H9 (cell line): ENCODE measurements at regions not wholly inside any gene's neighbourhood (a gene's known extent, or its start where the extent isn't known, plus 50 kb on each side); places are given as distances from the start of the nearest gene placed in this dataset.

Source experiments
- DNase-seq: peaks from one replicate; pipeline ENCODE4 v3.0.0-alpha.2; 2017
- H2AFZ ChIP-seq: one replicate; pipeline ENCODE4 v1.6.1; 2013; ENCODE audit warnings: mild to moderate bottlenecking, low read length, control low read depth, moderate library complexity
- H2AK5ac ChIP-seq: 2 replicates; pipeline ENCODE4 v1.6.1; 2013; ENCODE audit warnings: low read length, control low read depth, mixed read lengths; ENCODE audit not compliant: insufficient read length
- H2BK120ac ChIP-seq: one replicate; pipeline ENCODE4 v1.6.1; 2013; ENCODE audit warnings: low read depth, mild to moderate bottlenecking, low read length, control low read depth, inconsistent platforms; ENCODE audit not compliant: poor library complexity, severe bottlenecking
- H2BK12ac ChIP-seq: 2 replicates; pipeline ENCODE4 v1.6.1; 2013; ENCODE audit warnings: low read length, control low read depth, mixed read lengths, low read depth; ENCODE audit not compliant: insufficient read length
- H2BK15ac ChIP-seq: 2 replicates; pipeline ENCODE4 v1.6.1; 2013; ENCODE audit warnings: low read depth, low read length, control low read depth
- H2BK20ac ChIP-seq: one replicate; pipeline ENCODE4 v1.6.1; 2013; ENCODE audit warnings: low read depth, mild to moderate bottlenecking, low read length, control low read depth, inconsistent platforms; ENCODE audit not compliant: poor library complexity, severe bottlenecking
- H2BK5ac ChIP-seq: 2 replicates; pipeline ENCODE4 v1.6.1; 2013; ENCODE audit warnings: low read length, control low read depth, mixed read lengths; ENCODE audit not compliant: insufficient read length
- H3K14ac ChIP-seq: 2 replicates; pipeline ENCODE4 v1.6.1; 2013; ENCODE audit warnings: low read length, control low read depth; ENCODE audit not compliant: insufficient read depth
- H3K18ac ChIP-seq: 2 replicates; pipeline ENCODE4 v1.6.1; 2013; ENCODE audit warnings: low read depth, mild to moderate bottlenecking, mixed read lengths, low read length, control low read depth; ENCODE audit not compliant: insufficient read length
- H3K23ac ChIP-seq: 2 replicates; pipeline ENCODE4 v1.6.1; 2013; ENCODE audit warnings: low read length, control low read depth, mixed read lengths, low read depth; ENCODE audit not compliant: insufficient read length
- H3K23me2 ChIP-seq: 2 replicates; pipeline ENCODE4 v1.6.1; 2013; ENCODE audit warnings: low read depth, mild to moderate bottlenecking, mixed read lengths, low read length, control low read depth; ENCODE audit not compliant: insufficient read length, poor library complexity, severe bottlenecking
- H3K27ac ChIP-seq: 2 replicates; pipeline ENCODE4 v1.5.1; 2013; ENCODE audit warnings: low read length, control low read depth, mixed read lengths, low read depth; ENCODE audit not compliant: insufficient read length
- H3K27me3 ChIP-seq: 2 replicates; pipeline ENCODE4 v1.6.1; 2013; ENCODE audit warnings: low read length, control low read depth, inconsistent platforms; ENCODE audit not compliant: insufficient read depth
- H3K4ac ChIP-seq: 2 replicates; pipeline ENCODE4 v1.6.1; 2013; ENCODE audit warnings: low read depth, mild to moderate bottlenecking, control low read depth, inconsistent platforms, low read length, moderate library complexity
- H3K4me1 ChIP-seq: 2 replicates; pipeline ENCODE4 v1.6.1; 2013; ENCODE audit warnings: low read length, control low read depth, inconsistent platforms; ENCODE audit not compliant: insufficient read depth
- H3K4me2 ChIP-seq: 2 replicates; pipeline ENCODE4 v1.6.1; 2013; ENCODE audit warnings: low read length, control low read depth, mixed read lengths; ENCODE audit not compliant: insufficient read length, insufficient read depth
- H3K56ac ChIP-seq: 2 replicates; pipeline ENCODE4 v1.6.1; 2013; ENCODE audit warnings: low read depth, mild to moderate bottlenecking, mixed read lengths, low read length, control low read depth; ENCODE audit not compliant: insufficient read length
- H3K79me1 ChIP-seq: 2 replicates; pipeline ENCODE4 v1.6.1; 2013; ENCODE audit warnings: low read depth, mild to moderate bottlenecking, moderate library complexity, low read length, control low read depth, inconsistent platforms; ENCODE audit not compliant: insufficient read depth, poor library complexity, severe bottlenecking
- H3K79me2 ChIP-seq: 2 replicates; pipeline ENCODE4 v1.6.1; 2013; ENCODE audit warnings: low read length, control low read depth, inconsistent platforms; ENCODE audit not compliant: insufficient read depth
- H3K9ac ChIP-seq: 2 replicates; pipeline ENCODE4 v1.6.1; 2013; ENCODE audit warnings: low read length, control low read depth, mixed read lengths; ENCODE audit not compliant: insufficient read length; ENCODE audit errors: extremely low read depth
- H3K9me3 ChIP-seq: one replicate; pipeline ENCODE4 v1.6.1; 2013; ENCODE audit warnings: low read depth, low read length, inconsistent platforms; ENCODE audit not compliant: control insufficient read depth
- H3T11ph ChIP-seq: one replicate; pipeline ENCODE4 v1.6.1; 2013; ENCODE audit warnings: mild to moderate bottlenecking, low read length, control low read depth, inconsistent platforms
- H4K20me1 ChIP-seq: one replicate; pipeline ENCODE4 v1.6.1; 2013; ENCODE audit not compliant: control insufficient read depth, insufficient read length, insufficient read depth
- H4K5ac ChIP-seq: 2 replicates; pipeline ENCODE4 v1.6.1; 2013; ENCODE audit warnings: low read depth, mild to moderate bottlenecking, mixed read lengths, low read length, control low read depth; ENCODE audit not compliant: insufficient read length
- H4K8ac ChIP-seq: replicated peaks from 2 replicates; pipeline ENCODE4 v1.6.1; 2013; ENCODE audit warnings: low read length, control low read depth, mixed read lengths, low read depth; ENCODE audit not compliant: insufficient read length
- H4K91ac ChIP-seq: 2 replicates; pipeline ENCODE4 v1.6.1; 2013; ENCODE audit warnings: low read depth, mild to moderate bottlenecking, moderate library complexity, mixed read lengths, low read length, control low read depth; ENCODE audit not compliant: insufficient read length
- H3K27ac Mint-ChIP-seq, 3 experiments: 2 replicates in 2 of 3; 3 replicates in 1 of 3; pipeline ENCODE4 v1.8.0; 2020 to 2021; ENCODE audit warnings: mixed read lengths in 3 of 3, mild to moderate bottlenecking in 1 of 3, moderate library complexity in 1 of 3
- H3K27me3 Mint-ChIP-seq: 2 replicates; pipeline ENCODE4 v1.8.0; 2021; ENCODE audit warnings: low read depth, mild to moderate bottlenecking, moderate library complexity, mixed read lengths
- H3K36me3 Mint-ChIP-seq, 3 experiments: 2 replicates in 2 of 3; 3 replicates in 1 of 3; pipeline ENCODE4 v1.8.0; 2020 to 2021; ENCODE audit warnings: low read depth in 3 of 3, mixed read lengths in 3 of 3; ENCODE audit not compliant: insufficient read depth in 1 of 3
- H3K4me1 Mint-ChIP-seq, 2 experiments: 2 replicates each; pipeline ENCODE4 v1.8.0; 2020; ENCODE audit warnings: mixed read lengths in 2 of 2
- H3K4me3 Mint-ChIP-seq, 2 experiments: 2 replicates in 1 of 2; 3 replicates in 1 of 2; pipeline ENCODE4 v1.8.0; 2020 to 2021; ENCODE audit warnings: mild to moderate bottlenecking in 2 of 2, mixed read lengths in 2 of 2, moderate library complexity in 1 of 2
- H3K9me3 Mint-ChIP-seq, 2 experiments: 2 replicates in 1 of 2; 3 replicates in 1 of 2; pipeline ENCODE4 v1.8.0; 2020; ENCODE audit warnings: mild to moderate bottlenecking in 2 of 2, mixed read lengths in 2 of 2, moderate library complexity in 1 of 2
- CTCF ChIP-seq: fragments of 200-600 bp; sonication (generic); conservative IDR thresholded peaks from 3 replicates; pipeline ENCODE4 v1.8.0; 2021; ENCODE audit warnings: antibody characterized with exemption, mild to moderate bottlenecking
- WGBS: extraction: QIAGEN DNeasy Blood & Tissue Kit; methylation state at CpG from one replicate; pipeline ENCODE4 v1.1.7; 2013; ENCODE audit warnings: missing lambda C conversion rate, low lambda C conversion rate, mixed read lengths; ENCODE audit not compliant: insufficient read length; ENCODE audit errors: extremely low coverage; 5-methylcytosine and 5-hydroxymethylcytosine counted together

GRCh38 chr3:34365771-34366170 lies 567.3 kb downstream of the PDCD6IP start:
- H3K14ac ChIP-seq: no peak overlapping the region
- no peaks in the 10 kb centered on the region for H3K23me2 ChIP-seq
- 0 out of 5 replicates have a peak, but pooled peaks cover 0 to 2% of the 10 kb centered on the region in 2 experiments for H3K9me3 Mint-ChIP-seq
- no peak overlapping the region for H3K4ac ChIP-seq
- no peak overlapping the region for H3K9ac ChIP-seq
- H2BK12ac ChIP-seq: no peak overlapping the region
- no peak overlapping the region for H4K91ac ChIP-seq
- H4K5ac ChIP-seq: no peak overlapping the region
- no peak for DNase-seq
- no CpG with 5 or more reads among the region's 2 CpGs for WGBS
- H3K4me3 Mint-ChIP-seq: no peak overlapping the region
- no peaks in the 10 kb centered on the region for H3K9me3 ChIP-seq
- H3K79me1 ChIP-seq: no peaks in the 10 kb centered on the region
- H2BK5ac ChIP-seq: no peak overlapping the region
- no peak overlapping the region for H3K4me2 ChIP-seq
- no peak overlapping the region for H3T11ph ChIP-seq
- H3K27me3 Mint-ChIP-seq: peaks cover 6% of the 10 kb centered on the region
- H3K79me2 ChIP-seq: no peaks in the 10 kb centered on the region
- no peak overlapping the region for H2BK20ac ChIP-seq
- H3K36me3 Mint-ChIP-seq: no peaks in the 10 kb centered on the region; a peak in 1 of 7 replicates
- H3K4me1 Mint-ChIP-seq: peaks cover 11 to 14% of the 10 kb centered on the region in 2 experiments
- H2BK120ac ChIP-seq: no peak overlapping the region
- H2AK5ac ChIP-seq: no peak overlapping the region
- H3K4me1 ChIP-seq: no peaks in the 10 kb centered on the region
- H3K23ac ChIP-seq: no peak overlapping the region
- TF ChIP-seq CTCF: no peak
- H3K56ac ChIP-seq: no peak overlapping the region
- no peak overlapping the region for H2BK15ac ChIP-seq
- no peaks in the 10 kb centered on the region for H3K27me3 ChIP-seq
- no peak overlapping the region for H2AFZ ChIP-seq
- H3K18ac ChIP-seq: no peak overlapping the region
- H4K8ac ChIP-seq: no peak overlapping the region
- no peak overlapping the region for H3K27ac Mint-ChIP-seq
- H3K27ac ChIP-seq: no peak overlapping the region
- H4K20me1 ChIP-seq: no peaks in the 10 kb centered on the region
